ENCODE measurements at regions not wholly inside any gene's neighbourhood (a gene's known extent, or its start where the extent isn't known, plus 50 kb on each side); places are given as distances from the start of the nearest gene placed in this dataset.

GRCh38 chr3:13193320-13194284, 120.4 kb upstream of the IQSEC1 start:
- no peak for TF ChIP-seq POLR2AphosphoS5 (IDR thresholded peaks at IDR 0.05)
- no peak for TF ChIP-seq CTCF (IDR thresholded peaks at IDR 0.05)
- TF ChIP-seq POLR2A (IDR thresholded peaks at IDR 0.05; ENCODE audit: low read depth): no peak
- TF ChIP-seq EP300 (IDR thresholded peaks at IDR 0.05): no peak
